ENCODE measurements at regions not wholly inside any gene's neighbourhood (a gene's known extent, or its start where the extent isn't known, plus 50 kb on each side); places are given as distances from the start of the nearest gene placed in this dataset.
"Not testable (repeated sequence)": the region's sequence is repeated elsewhere in the genome, so short reads cannot be mapped to it uniquely, and the experiment has no call there.

GRCh38 chr9:101930783-101931182 is 192.3 kb upstream of the GRIN3A start:
- TF ChIP-seq, protein P1, sequence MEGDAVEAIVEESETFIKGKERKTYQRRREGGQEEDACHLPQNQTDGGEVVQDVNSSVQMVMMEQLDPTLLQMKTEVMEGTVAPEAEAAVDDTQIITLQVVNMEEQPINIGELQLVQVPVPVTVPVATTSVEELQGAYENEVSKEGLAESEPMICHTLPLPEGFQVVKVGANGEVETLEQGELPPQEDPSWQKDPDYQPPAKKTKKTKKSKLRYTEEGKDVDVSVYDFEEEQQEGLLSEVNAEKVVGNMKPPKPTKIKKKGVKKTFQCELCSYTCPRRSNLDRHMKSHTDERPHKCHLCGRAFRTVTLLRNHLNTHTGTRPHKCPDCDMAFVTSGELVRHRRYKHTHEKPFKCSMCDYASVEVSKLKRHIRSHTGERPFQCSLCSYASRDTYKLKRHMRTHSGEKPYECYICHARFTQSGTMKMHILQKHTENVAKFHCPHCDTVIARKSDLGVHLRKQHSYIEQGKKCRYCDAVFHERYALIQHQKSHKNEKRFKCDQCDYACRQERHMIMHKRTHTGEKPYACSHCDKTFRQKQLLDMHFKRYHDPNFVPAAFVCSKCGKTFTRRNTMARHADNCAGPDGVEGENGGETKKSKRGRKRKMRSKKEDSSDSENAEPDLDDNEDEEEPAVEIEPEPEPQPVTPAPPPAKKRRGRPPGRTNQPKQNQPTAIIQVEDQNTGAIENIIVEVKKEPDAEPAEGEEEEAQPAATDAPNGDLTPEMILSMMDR (conservative IDR thresholded peaks at IDR 0.05): no peak
- H3K36me3 Mint-ChIP-seq: no peaks in the 10 kb centered on the region
- DNase-seq (ENCODE audit: extremely low spot score, unreplicated experiment): no peak
- H3K4me3 Mint-ChIP-seq: no peak overlapping the region
- no peak overlapping the region for H3K27ac Mint-ChIP-seq
- no peaks in the 10 kb centered on the region for H3K4me1 Mint-ChIP-seq (ENCODE audit: unreplicated experiment)
- no peaks in the 10 kb centered on the region for H3K27me3 Mint-ChIP-seq
- no peaks in the 10 kb centered on the region for H3K9me3 Mint-ChIP-seq

- Mint-ChIP-seq H3K4me1 (ENCODE audit: unreplicated experiment) (no peaks in the 10 kb centered on the region), H3K36me3 (no peaks in the 10 kb centered on the region), H3K4me3 (no peak overlapping the region), H3K9me3 (no peaks in the 10 kb centered on the region), H3K27me3 (no peaks in the 10 kb centered on the region), H3K27ac (no peak overlapping the region)
- TF ChIP-seq, protein P1 (conservative IDR thresholded peaks at IDR 0.05): no peak
- DNase-seq (ENCODE audit: extremely low spot score, unreplicated experiment): no peak
Measured at GRCh38 chr9:101925498-101925897, 187.1 kb upstream of the GRIN3A start.

- Mint-ChIP-seq H3K36me3 (no peaks in the 10 kb centered on the region), H3K4me3 (no peak overlapping the region), H3K9me3 (no peaks in the 10 kb centered on the region), H3K27me3 (no peaks in the 10 kb centered on the region), H3K27ac (no peak overlapping the region), H3K4me1 (ENCODE audit: unreplicated experiment) (no peaks in the 10 kb centered on the region)
- DNase-seq (ENCODE audit: extremely low spot score, unreplicated experiment): no peak
- TF ChIP-seq, protein P1 (conservative IDR thresholded peaks at IDR 0.05): no peak
Measured at GRCh38 chr9:101923451-101923850, 185.0 kb upstream of the GRIN3A start.

- not testable (repeated sequence) for DNase-seq (ENCODE audit: extremely low spot score, unreplicated experiment); H3K27ac Mint-ChIP-seq; H3K4me3 Mint-ChIP-seq; H3K36me3 Mint-ChIP-seq; H3K9me3 Mint-ChIP-seq; H3K4me1 Mint-ChIP-seq (ENCODE audit: unreplicated experiment); H3K27me3 Mint-ChIP-seq
Measured at GRCh38 chr9:101916948-101917347, 178.5 kb upstream of the GRIN3A start.

DNA sequence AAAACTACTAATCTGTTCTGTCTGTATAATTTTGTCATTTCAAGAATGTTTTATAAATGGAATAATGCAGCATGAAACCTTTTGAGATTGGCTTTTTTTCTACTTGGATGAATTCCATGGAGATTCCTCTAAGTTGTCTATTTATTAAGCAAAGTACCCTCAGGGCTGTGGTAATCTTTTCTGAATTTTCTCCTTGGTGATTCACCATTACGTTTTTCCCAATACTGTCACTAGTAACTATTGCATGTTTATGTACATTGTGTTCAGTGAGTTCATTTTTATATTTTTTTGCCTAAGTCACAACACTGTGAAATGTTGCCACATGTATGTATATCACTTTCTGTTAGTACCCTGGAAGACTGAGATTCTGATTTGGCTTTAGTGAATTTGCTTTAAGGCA is 177.0 kb upstream of the GRIN3A start:
- no peaks in the 10 kb centered on the region for H3K27me3 Mint-ChIP-seq
- H3K27ac Mint-ChIP-seq: no peak overlapping the region
- H3K9me3 Mint-ChIP-seq: no peaks in the 10 kb centered on the region
- DNase-seq (ENCODE audit: extremely low spot score, unreplicated experiment): no peak
- TF ChIP-seq, protein P1 (conservative IDR thresholded peaks at IDR 0.05): no peak
- no peaks in the 10 kb centered on the region for H3K36me3 Mint-ChIP-seq
- peaks cover 3% of the 10 kb centered on the region for H3K4me1 Mint-ChIP-seq (ENCODE audit: unreplicated experiment)
- no peak overlapping the region for H3K4me3 Mint-ChIP-seq

- H3K27ac Mint-ChIP-seq: no peak overlapping the region
- peaks cover 3% of the 10 kb centered on the region for H3K4me1 Mint-ChIP-seq (ENCODE audit: unreplicated experiment)
- H3K36me3 Mint-ChIP-seq: no peaks in the 10 kb centered on the region
- H3K27me3 Mint-ChIP-seq: no peaks in the 10 kb centered on the region
- H3K9me3 Mint-ChIP-seq: no peaks in the 10 kb centered on the region
- DNase-seq (ENCODE audit: extremely low spot score, unreplicated experiment): no peak
- TF ChIP-seq, protein P1 (conservative IDR thresholded peaks at IDR 0.05): no peak
- no peak overlapping the region for H3K4me3 Mint-ChIP-seq
Measured at GRCh38 chr9:101912698-101913097, 174.3 kb upstream of the GRIN3A start.
